Dedifferentiated amniotic fluid mesenchymal stem cell (primary cell): ENCODE measurements at regions not wholly inside any gene's neighbourhood (a gene's known extent, or its start where the extent isn't known, plus 50 kb on each side); places are given as distances from the start of the nearest gene placed in this dataset.

Experiments
- DNase-seq: peaks from one replicate; pipeline ENCODE4 v3.0.0-alpha.2; 2016; ENCODE audit errors: extremely low spot score

- DNase-seq, result no peak
These were observed 400.2 kb upstream of the DCN start for GRCh38 chr12:91582811-91583210.

GRCh38 chr12:91579516-91580263, 397.1 kb upstream of the DCN start:
- DNase-seq, result no peak

- DNase-seq, result peak; percentile 21
These were observed 395.2 kb upstream of the DCN start for GRCh38 chr12:91577586-91578539.

- no peak for DNase-seq
These were observed 393.8 kb upstream of the DCN start for GRCh38 chr12:91576432-91576831.

- no peak for DNase-seq
These were observed 393.0 kb upstream of the DCN start for GRCh38 chr12:91575630-91576029.

- DNase-seq, result no peak
These were observed 392.4 kb upstream of the DCN start for GRCh38 chr12:91574975-91575374.

GRCh38 chr12:91574391-91574790, 391.8 kb upstream of the DCN start:
- DNase-seq, result no peak

GRCh38 chr12:91572869-91573268, 390.3 kb upstream of the DCN start:
- no peak for DNase-seq

- no peak for DNase-seq
These were observed 384.5 kb upstream of the DCN start for GRCh38 chr12:91567100-91567485.

GRCh38 chr12:91566328-91567099, 383.9 kb upstream of the DCN start:
- no peak for DNase-seq

- DNase-seq, result no peak
These were observed 383.2 kb upstream of the DCN start for GRCh38 chr12:91565846-91566245.

- DNase-seq, result peak; percentile 41
These were observed 382.6 kb upstream of the DCN start for GRCh38 chr12:91565246-91565645.

- DNase-seq, result no peak
These were observed 380.6 kb upstream of the DCN start for GRCh38 chr12:91563011-91563765.

- DNase-seq, result no peak
These were observed 379.9 kb upstream of the DCN start for GRCh38 chr12:91562476-91562875.

GRCh38 chr12:91561958-91562325, 379.3 kb upstream of the DCN start:
- DNase-seq, result no peak

GRCh38 chr12:91561301-91561957, 378.8 kb upstream of the DCN start:
- DNase-seq, result no peak

- DNase-seq, result no peak
These were observed 374.3 kb upstream of the DCN start for GRCh38 chr12:91556909-91557308.

- DNase-seq, result no peak
These were observed 373.1 kb upstream of the DCN start for GRCh38 chr12:91555436-91556415.

- no peak for DNase-seq
These were observed 369.3 kb upstream of the DCN start for GRCh38 chr12:91551927-91552326.

- no peak for DNase-seq
These were observed 368.6 kb upstream of the DCN start for GRCh38 chr12:91551242-91551641.
